DND-41 (cell line): ENCODE measurements at regions not wholly inside any gene's neighbourhood (a gene's known extent, or its start where the extent isn't known, plus 50 kb on each side); places are given as distances from the start of the nearest gene placed in this dataset.

Experiments
- ATAC-seq: fragments of 200-7000 bp; cut with Tn5 transposase; 3 replicates; pipeline ENCODE4 v1.9.1; 2021; ENCODE audit warnings: low read depth; ENCODE audit not compliant: insufficient read depth
- DNase-seq: peaks from one replicate; pipeline ENCODE4 v3.0.0-alpha.2; 2020
- H2AFZ ChIP-seq: 2 replicates; pipeline ENCODE4 v1.6.0; 2012; ENCODE audit warnings: low read depth, low read length
- H3K27ac ChIP-seq: 2 replicates; pipeline ENCODE4 v1.5.1; 2012; ENCODE audit warnings: low read length, inconsistent platforms
- H3K27me3 ChIP-seq: fragments of 200-600 bp; sonication (generic); 2 replicates; pipeline ENCODE4 v1.6.0; 2012; ENCODE audit warnings: low read length, mild to moderate bottlenecking, inconsistent platforms; ENCODE audit not compliant: insufficient read depth, poor library complexity
- H3K36me3 ChIP-seq: 2 replicates; pipeline ENCODE4 v1.5.1; 2012; ENCODE audit warnings: low read length, inconsistent platforms; ENCODE audit not compliant: insufficient read depth
- H3K4me1 ChIP-seq: 2 replicates; pipeline ENCODE4 v1.5.1; 2012; ENCODE audit warnings: mild to moderate bottlenecking, low read length; ENCODE audit not compliant: insufficient read depth
- H3K4me2 ChIP-seq: 2 replicates; pipeline ENCODE4 v1.6.0; 2012; ENCODE audit warnings: mild to moderate bottlenecking, moderate library complexity, low read length, inconsistent platforms; ENCODE audit not compliant: insufficient read depth
- H3K4me3 ChIP-seq, 2 experiments: fragments of 200-600 bp in 1 of 2; shearing (Covaris generic) in 1 of 2; 2 replicates each; pipeline ENCODE4 v1.5.1; 2012 to 2016; ENCODE audit warnings: inconsistent platforms in 2 of 2, low read length in 2 of 2, mild to moderate bottlenecking in 2 of 2, low read depth in 1 of 2, moderate library complexity in 1 of 2
- H3K79me2 ChIP-seq: 2 replicates; pipeline ENCODE4 v1.6.0; 2012; ENCODE audit warnings: low read length, inconsistent platforms; ENCODE audit not compliant: insufficient read depth
- H3K9ac ChIP-seq: 2 replicates; pipeline ENCODE4 v1.6.0; 2012; ENCODE audit warnings: low read depth, mild to moderate bottlenecking, inconsistent platforms, low read length, moderate library complexity
- H3K9me3 ChIP-seq: 2 replicates; pipeline ENCODE4 v1.5.1; 2012; ENCODE audit warnings: low read length, moderate library complexity, mild to moderate bottlenecking, inconsistent platforms; ENCODE audit not compliant: insufficient read depth, severe bottlenecking
- H4K20me1 ChIP-seq: 2 replicates; pipeline ENCODE4 v1.6.0; 2012; ENCODE audit warnings: low read length; ENCODE audit not compliant: insufficient read depth
- CTCF ChIP-seq: IDR thresholded peaks from 2 replicates; pipeline ENCODE4 v1.5.1; 2012; ENCODE audit warnings: borderline replicate concordance, low read length, moderate library complexity, mild to moderate bottlenecking; ENCODE audit not compliant: poor library complexity, severe bottlenecking; ENCODE audit errors: extremely low read depth
- EZH2 ChIP-seq: IDR thresholded peaks from 3 replicates; pipeline ENCODE4 v1.6.1; 2012; ENCODE audit warnings: borderline replicate concordance, low read depth, mild to moderate bottlenecking, moderate library complexity, low read length, inconsistent platforms; ENCODE audit not compliant: severe bottlenecking

- no peaks in the 10 kb centered on the region for H3K36me3 ChIP-seq
- no peaks in the 10 kb centered on the region for H3K4me1 ChIP-seq
- no peaks in the 10 kb centered on the region for H3K9me3 ChIP-seq
- no peaks in the 10 kb centered on the region for H4K20me1 ChIP-seq
- H3K27me3 ChIP-seq = no peaks in the 10 kb centered on the region
- H3K27ac ChIP-seq = no peak overlapping the region
- TF ChIP-seq EZH2 (no peak), CTCF (no peak)
- DNase-seq (no peak), ATAC-seq (no peak)
- H3K4me2 ChIP-seq = no peak overlapping the region
- H2AFZ ChIP-seq = no peak overlapping the region
- no peak overlapping the region for H3K9ac ChIP-seq
- no peaks in the 10 kb centered on the region for H3K79me2 ChIP-seq
- H3K4me3 ChIP-seq = no peak overlapping the region
These were observed 330.7 kb downstream of the ACTR3B start for GRCh38 chr7:153090209-153090608.

GRCh38 chr7:153090764-153091163 is 331.2 kb downstream of the ACTR3B start:
- no peak overlapping the region for H3K4me2 ChIP-seq
- H3K4me1 ChIP-seq = no peaks in the 10 kb centered on the region
- DNase-seq (no peak), ATAC-seq (no peak)
- no peaks in the 10 kb centered on the region for H4K20me1 ChIP-seq
- H3K9ac ChIP-seq = no peak overlapping the region
- H3K27me3 ChIP-seq = no peaks in the 10 kb centered on the region
- no peaks in the 10 kb centered on the region for H3K9me3 ChIP-seq
- H3K27ac ChIP-seq = no peak overlapping the region
- no peaks in the 10 kb centered on the region for H3K36me3 ChIP-seq
- no peaks in the 10 kb centered on the region for H3K79me2 ChIP-seq
- H3K4me3 ChIP-seq = no peak overlapping the region
- no peak overlapping the region for H2AFZ ChIP-seq
- TF ChIP-seq CTCF = no peak
- no peak for TF ChIP-seq EZH2

GRCh38 chr7:153091477-153091876 is 331.9 kb downstream of the ACTR3B start:
- H3K27ac ChIP-seq = no peak overlapping the region
- no peaks in the 10 kb centered on the region for H3K4me1 ChIP-seq
- no peak overlapping the region for H3K4me3 ChIP-seq
- no peak for TF ChIP-seq EZH2
- TF ChIP-seq CTCF = no peak
- no peaks in the 10 kb centered on the region for H3K79me2 ChIP-seq
- no peak for ATAC-seq
- no peaks in the 10 kb centered on the region for H3K9me3 ChIP-seq
- H3K27me3 ChIP-seq = no peaks in the 10 kb centered on the region
- no peak overlapping the region for H2AFZ ChIP-seq
- no peak for DNase-seq
- H3K36me3 ChIP-seq = no peaks in the 10 kb centered on the region
- H3K4me2 ChIP-seq = no peak overlapping the region
- H4K20me1 ChIP-seq = no peaks in the 10 kb centered on the region
- no peak overlapping the region for H3K9ac ChIP-seq
